OCI-LY1 (cell line): ENCODE measurements at regions not wholly inside any gene's neighbourhood (a gene's known extent, or its start where the extent isn't known, plus 50 kb on each side); places are given as distances from the start of the nearest gene placed in this dataset.

Source experiments
- H2AFZ ChIP-seq: fragments of 200-600 bp; sonication (generic), shearing (Covaris generic); 2 replicates; pipeline ENCODE4 v1.6.0; 2014; ENCODE audit warnings: antibody characterized with exemption, mild to moderate bottlenecking, low read length
- H3F3A ChIP-seq: fragments of 200-600 bp; sonication (generic), shearing (Covaris generic); 2 replicates; pipeline ENCODE4 v1.6.0; 2014; ENCODE audit warnings: mild to moderate bottlenecking, antibody characterized with exemption, low read length, moderate library complexity; ENCODE audit not compliant: insufficient read depth
- H3K27ac ChIP-seq: fragments of 200-600 bp; sonication (generic); 2 replicates; pipeline ENCODE4 v1.5.1; 2014; ENCODE audit warnings: low read length, mixed run types, mild to moderate bottlenecking, low read depth; ENCODE audit not compliant: poor library complexity, severe bottlenecking
- H3K27me3 ChIP-seq: fragments of 200-600 bp; sonication (generic); 2 replicates; pipeline ENCODE4 v1.6.0; 2014; ENCODE audit warnings: antibody characterized with exemption, mild to moderate bottlenecking, low read length, moderate library complexity; ENCODE audit not compliant: insufficient read depth
- H3K36me3 ChIP-seq: fragments of 200-600 bp; sonication (generic); 2 replicates; pipeline ENCODE4 v1.6.1; 2014; ENCODE audit warnings: mild to moderate bottlenecking, antibody characterized with exemption, low read length, moderate library complexity, mixed read lengths; ENCODE audit not compliant: insufficient read depth
- H3K4me1 ChIP-seq: fragments of 200-600 bp; sonication (generic); 2 replicates; pipeline ENCODE4 v1.5.1; 2014; ENCODE audit warnings: mild to moderate bottlenecking, low read length, moderate library complexity; ENCODE audit not compliant: insufficient read depth, severe bottlenecking
- H3K4me2 ChIP-seq: fragments of 200-600 bp; sonication (generic), shearing (Covaris generic); 2 replicates; pipeline ENCODE4 v1.6.1; 2014; ENCODE audit warnings: low read length
- H3K4me3 ChIP-seq: fragments of 200-600 bp; sonication (generic); 2 replicates; pipeline ENCODE4 v1.5.1; 2014; ENCODE audit warnings: low read length, low read depth, mild to moderate bottlenecking, mixed read lengths; ENCODE audit not compliant: poor library complexity, severe bottlenecking
- H3K79me2 ChIP-seq: fragments of 200-600 bp; shearing (Covaris generic); 2 replicates; pipeline ENCODE4 v1.6.1; 2016; ENCODE audit warnings: mixed run types, low read length, mixed read lengths; ENCODE audit not compliant: insufficient read depth
- H3K9ac ChIP-seq: fragments of 200-600 bp; sonication (generic), shearing (Covaris generic); 2 replicates; pipeline ENCODE4 v1.6.1; 2014; ENCODE audit warnings: mild to moderate bottlenecking, low read length, mixed read lengths
- H3K9me2 ChIP-seq: fragments of 200-600 bp; sonication (generic), shearing (Covaris generic); 2 replicates; pipeline ENCODE4 v1.6.1; 2014; ENCODE audit warnings: low read depth, mild to moderate bottlenecking, low read length, mixed read lengths
- H3K9me3 ChIP-seq: fragments of 200-600 bp; shearing (Covaris generic); 2 replicates; pipeline ENCODE4 v1.6.1; 2014; ENCODE audit warnings: low read length, mixed read lengths
- H4K20me1 ChIP-seq: fragments of 200-600 bp; sonication (generic), shearing (Covaris generic); 2 replicates; pipeline ENCODE4 v1.6.0; 2016; ENCODE audit warnings: mild to moderate bottlenecking, low read length; ENCODE audit not compliant: insufficient read depth
- EZH2 ChIP-seq: fragments of 200-600 bp; sonication (generic), shearing (Covaris generic); IDR thresholded peaks from 2 replicates; pipeline ENCODE4 v1.8.0; 2017; ENCODE audit warnings: borderline replicate concordance, mixed run types, mild to moderate bottlenecking, antibody characterized with exemption, low read length, moderate library complexity, mixed read lengths
- TF ChIP-seq, protein P1 (sequence below): fragments of 200-600 bp; sonication (generic), shearing (Covaris generic); IDR thresholded peaks from 2 replicates; pipeline ENCODE4 v1.5.1; 2017; ENCODE audit warnings: mild to moderate bottlenecking, antibody characterized with exemption, low read length, moderate library complexity, mixed read lengths

DNA sequence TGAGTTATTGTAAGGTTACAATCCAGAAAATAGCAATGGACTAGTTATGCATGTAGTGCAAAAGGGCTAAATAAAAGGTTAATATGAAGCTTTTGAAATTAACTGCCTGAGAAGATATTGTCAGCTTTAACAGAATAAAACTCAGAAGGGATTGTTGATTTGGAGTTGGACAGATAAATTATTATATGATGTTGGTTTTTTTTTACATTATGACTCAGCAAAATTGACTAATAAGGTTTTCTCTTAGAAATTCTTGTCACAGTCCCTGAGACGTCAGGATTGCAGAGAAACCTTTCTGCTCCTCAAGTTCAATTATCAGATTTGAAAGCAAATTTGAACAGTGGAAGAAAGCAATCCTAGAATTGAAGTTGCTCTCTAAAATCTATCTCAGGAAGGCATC is 946.9 kb downstream of the CBLN2 start:
- H3F3A ChIP-seq = no peaks in the 10 kb centered on the region
- no peak overlapping the region for H3K9ac ChIP-seq
- H3K4me3 ChIP-seq = no peak overlapping the region
- no peaks in the 10 kb centered on the region for H4K20me1 ChIP-seq
- H2AFZ ChIP-seq = no peak overlapping the region
- no peaks in the 10 kb centered on the region for H3K36me3 ChIP-seq
- no peak overlapping the region for H3K4me2 ChIP-seq
- H3K9me3 ChIP-seq = no peaks in the 10 kb centered on the region
- no peaks in the 10 kb centered on the region for H3K79me2 ChIP-seq
- no peaks in the 10 kb centered on the region for H3K27me3 ChIP-seq
- no peak overlapping the region for H3K27ac ChIP-seq
- H3K9me2 ChIP-seq = no peaks in the 10 kb centered on the region
- no peak for TF ChIP-seq EZH2
- TF ChIP-seq, protein P1, sequence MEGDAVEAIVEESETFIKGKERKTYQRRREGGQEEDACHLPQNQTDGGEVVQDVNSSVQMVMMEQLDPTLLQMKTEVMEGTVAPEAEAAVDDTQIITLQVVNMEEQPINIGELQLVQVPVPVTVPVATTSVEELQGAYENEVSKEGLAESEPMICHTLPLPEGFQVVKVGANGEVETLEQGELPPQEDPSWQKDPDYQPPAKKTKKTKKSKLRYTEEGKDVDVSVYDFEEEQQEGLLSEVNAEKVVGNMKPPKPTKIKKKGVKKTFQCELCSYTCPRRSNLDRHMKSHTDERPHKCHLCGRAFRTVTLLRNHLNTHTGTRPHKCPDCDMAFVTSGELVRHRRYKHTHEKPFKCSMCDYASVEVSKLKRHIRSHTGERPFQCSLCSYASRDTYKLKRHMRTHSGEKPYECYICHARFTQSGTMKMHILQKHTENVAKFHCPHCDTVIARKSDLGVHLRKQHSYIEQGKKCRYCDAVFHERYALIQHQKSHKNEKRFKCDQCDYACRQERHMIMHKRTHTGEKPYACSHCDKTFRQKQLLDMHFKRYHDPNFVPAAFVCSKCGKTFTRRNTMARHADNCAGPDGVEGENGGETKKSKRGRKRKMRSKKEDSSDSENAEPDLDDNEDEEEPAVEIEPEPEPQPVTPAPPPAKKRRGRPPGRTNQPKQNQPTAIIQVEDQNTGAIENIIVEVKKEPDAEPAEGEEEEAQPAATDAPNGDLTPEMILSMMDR = no peak
- no peaks in the 10 kb centered on the region for H3K4me1 ChIP-seq

DNA sequence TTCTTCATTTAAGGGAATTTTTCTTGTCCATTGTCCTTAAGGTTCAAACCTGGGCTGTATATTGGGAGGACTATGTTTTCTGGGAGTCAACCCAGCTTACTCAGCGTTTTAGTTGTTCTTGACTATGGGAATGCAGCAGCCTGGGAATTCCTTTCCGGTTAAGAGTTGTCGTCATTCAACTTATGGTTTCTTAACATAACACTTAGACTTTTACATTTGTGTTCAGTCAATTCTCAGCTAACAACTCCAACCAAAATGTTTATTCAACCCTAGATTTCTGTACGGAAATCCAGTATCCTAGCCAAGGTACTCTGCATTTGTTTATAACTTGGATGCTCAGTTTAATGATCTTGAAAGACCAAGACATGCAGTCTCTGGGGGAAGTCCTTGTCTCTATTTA is 960.9 kb downstream of the CBLN2 start:
- Histone ChIP-seq H3K4me1 (no peaks in the 10 kb centered on the region), H3K4me3 (no peak overlapping the region), H3K9me2 (no peaks in the 10 kb centered on the region), H3K27ac (no peak overlapping the region), H3K27me3 (no peaks in the 10 kb centered on the region), H3K4me2 (no peak overlapping the region), H3K79me2 (no peaks in the 10 kb centered on the region), H3F3A (no peaks in the 10 kb centered on the region), H3K36me3 (no peaks in the 10 kb centered on the region), H3K9me3 (no peaks in the 10 kb centered on the region), H3K9ac (no peak overlapping the region), H4K20me1 (no peaks in the 10 kb centered on the region), H2AFZ (no peak overlapping the region)
- TF ChIP-seq, protein P1 = no peak
- no peak for TF ChIP-seq EZH2

DNA sequence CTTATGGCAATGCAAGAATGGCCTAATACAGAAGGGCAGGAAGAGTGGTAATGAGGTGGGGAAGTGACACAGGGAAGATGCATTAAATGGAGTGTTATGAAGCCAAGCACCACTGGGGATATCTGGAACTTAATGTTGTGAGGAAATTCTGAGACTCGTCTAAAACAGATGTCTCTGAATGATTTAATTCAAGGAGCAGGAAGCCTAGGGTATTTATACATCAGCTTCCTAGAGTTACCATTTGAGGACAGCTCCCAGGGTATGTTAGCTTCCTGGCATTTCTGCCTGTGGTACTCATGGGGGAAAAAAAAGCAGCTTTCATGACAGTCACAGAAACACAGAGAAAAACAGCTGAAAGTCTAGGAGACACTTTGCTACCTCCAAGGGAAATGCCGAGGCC is 989.5 kb downstream of the CBLN2 start:
- Histone ChIP-seq H3K36me3 (no peaks in the 10 kb centered on the region), H4K20me1 (no peaks in the 10 kb centered on the region), H3K9ac (no peak overlapping the region), H3K4me1 (no peaks in the 10 kb centered on the region), H3K79me2 (no peaks in the 10 kb centered on the region), H3K9me2 (no peaks in the 10 kb centered on the region), H3K4me2 (no peak overlapping the region), H2AFZ (no peak overlapping the region), H3K9me3 (no peaks in the 10 kb centered on the region), H3K27ac (no peak overlapping the region), H3K27me3 (no peaks in the 10 kb centered on the region), H3K4me3 (no peak overlapping the region), H3F3A (no peaks in the 10 kb centered on the region)
- TF ChIP-seq, protein P1 = no peak
- TF ChIP-seq EZH2 = no peak
